HuH-7.5 (cell line): ENCODE measurements at regions not wholly inside any gene's neighbourhood (a gene's known extent, or its start where the extent isn't known, plus 50 kb on each side); places are given as distances from the start of the nearest gene placed in this dataset.

Source experiments
- DNase-seq: peaks from one replicate; pipeline ENCODE4 v3.0.0; 2011; ENCODE audit warnings: low spot score

DNA sequence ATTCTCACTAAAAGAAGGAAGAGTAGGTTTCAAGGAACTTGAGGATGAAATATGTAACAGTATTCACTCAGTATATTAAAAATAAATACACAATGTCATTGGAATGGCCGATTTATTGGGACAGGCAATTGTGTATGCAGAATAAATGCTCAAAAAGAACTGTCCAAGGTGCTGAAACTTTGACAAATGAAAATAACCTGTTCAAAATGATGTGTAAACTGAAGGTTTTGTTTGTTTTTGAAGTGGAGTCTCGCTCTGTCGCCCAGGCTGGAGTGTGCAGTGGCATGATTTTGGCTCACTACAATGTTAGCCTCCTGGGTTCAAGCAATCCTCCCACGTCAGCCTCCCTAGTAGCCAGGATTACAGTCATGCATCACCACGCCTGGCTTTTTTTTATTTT is 318.7 kb upstream of the RBFOX1 start:
- DNase-seq, result no peak

DNA sequence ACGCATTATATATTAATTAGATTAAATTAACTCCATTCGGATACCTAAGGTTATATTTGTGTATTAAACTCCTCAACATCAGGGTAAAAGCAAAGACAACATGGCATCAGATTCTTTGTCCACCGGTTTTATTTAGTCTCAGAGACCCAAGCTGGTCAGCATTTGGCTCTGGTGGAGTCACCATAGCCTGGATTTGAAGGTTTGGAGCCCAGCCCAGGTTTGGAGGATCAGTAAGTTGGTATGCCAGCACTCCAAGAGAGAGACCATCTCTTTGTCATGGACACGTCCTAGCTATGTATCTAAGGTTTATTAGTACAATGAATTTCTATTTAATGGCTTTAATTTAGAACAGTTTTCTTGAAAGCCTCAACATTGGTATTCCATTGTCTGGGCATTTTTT is 328.4 kb upstream of the RBFOX1 start:
- no peak for DNase-seq

DNA sequence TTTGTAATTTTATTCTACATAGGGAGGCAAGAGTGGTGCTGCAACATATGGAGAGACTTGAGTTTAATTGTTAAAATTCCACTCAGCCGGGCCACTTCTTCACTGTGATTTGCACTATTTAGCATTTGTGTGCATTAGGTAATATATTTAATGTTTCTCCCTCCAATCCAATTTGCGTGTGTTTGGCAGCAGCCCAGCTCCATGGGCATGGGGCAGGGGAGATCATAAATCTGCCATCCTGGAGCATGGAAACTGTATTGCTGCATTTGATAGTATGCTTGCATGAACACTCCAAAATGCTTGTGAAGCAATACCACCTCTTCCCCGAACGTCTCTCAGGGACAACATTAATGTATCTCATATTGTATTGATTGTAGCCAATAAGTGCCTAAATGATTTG is 339.1 kb upstream of the RBFOX1 start:
- no peak for DNase-seq

DNA sequence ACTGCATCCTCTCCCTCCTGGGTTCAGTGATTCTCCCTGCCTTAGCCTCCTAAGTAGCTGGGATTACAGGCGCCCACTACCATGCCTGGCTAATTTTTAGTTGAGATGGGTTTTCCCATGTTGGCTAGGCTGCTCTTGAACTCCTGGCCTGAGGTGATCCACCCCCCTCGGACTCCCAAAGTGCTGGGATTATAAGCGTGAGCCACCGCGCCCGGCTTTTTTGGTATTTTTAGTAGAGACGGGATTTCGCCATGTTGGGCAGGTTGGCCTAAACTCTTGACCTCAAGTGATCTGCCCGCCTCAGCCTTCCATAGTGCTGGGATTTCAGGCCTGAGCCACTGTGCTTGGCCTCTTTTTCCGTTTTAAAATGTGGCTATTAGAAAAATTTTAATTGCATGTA is 343.8 kb upstream of the RBFOX1 start:
- DNase-seq, result no peak

DNA sequence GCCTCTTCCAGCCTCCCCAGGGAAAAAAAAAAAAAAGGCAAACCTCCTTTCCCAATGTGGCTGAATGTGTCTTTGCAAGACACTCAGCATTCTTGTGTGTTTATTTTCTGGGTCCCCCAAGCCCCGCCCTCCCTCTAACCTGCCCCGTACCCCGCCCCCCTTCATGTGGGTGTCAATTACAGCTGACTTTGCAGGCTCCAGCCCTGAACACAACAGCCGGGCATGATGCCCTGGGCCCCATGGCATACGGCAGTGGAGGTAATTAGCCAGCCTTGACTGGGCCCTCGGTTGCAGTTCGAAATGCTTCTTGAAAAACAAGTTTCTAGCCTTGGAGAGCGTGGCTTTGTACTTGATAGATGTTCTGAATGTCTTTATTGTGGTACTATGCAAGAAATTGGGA is 354.7 kb upstream of the RBFOX1 start:
- no peak for DNase-seq

DNA sequence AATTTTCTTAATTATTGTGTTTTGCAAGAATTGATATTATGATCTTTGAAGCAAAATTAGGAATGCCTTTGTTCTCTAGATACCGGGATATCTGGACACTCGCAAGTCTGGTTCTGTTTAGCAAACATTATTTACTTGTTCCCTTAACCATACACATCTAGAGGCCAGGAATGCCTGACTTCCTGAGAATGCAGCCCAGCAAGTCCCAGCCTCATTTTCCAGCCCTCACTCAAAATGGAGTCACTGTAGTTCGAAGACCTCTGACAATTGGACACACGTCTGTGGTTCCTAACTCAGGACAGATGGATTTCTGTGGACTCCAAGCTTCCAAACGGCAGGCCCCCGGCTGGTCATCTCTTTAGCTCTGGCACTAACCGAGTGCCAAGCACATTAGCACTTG is 355.4 kb upstream of the RBFOX1 start:
- no peak for DNase-seq

DNA sequence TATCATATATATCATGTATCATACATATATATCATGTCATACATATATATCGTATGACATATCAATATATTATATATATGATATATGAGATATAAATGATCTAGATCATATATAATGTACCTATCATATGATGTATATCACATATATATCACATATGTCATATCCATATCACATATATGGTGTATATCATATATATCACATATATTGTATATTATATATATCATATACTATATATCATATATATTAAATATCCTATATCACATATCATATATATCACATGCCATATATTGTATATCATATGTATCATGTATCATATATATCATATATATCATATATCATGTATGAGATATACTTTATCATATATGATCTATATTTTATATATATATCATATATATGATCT is 355.9 kb upstream of the RBFOX1 start:
- DNase-seq, result no peak

DNA sequence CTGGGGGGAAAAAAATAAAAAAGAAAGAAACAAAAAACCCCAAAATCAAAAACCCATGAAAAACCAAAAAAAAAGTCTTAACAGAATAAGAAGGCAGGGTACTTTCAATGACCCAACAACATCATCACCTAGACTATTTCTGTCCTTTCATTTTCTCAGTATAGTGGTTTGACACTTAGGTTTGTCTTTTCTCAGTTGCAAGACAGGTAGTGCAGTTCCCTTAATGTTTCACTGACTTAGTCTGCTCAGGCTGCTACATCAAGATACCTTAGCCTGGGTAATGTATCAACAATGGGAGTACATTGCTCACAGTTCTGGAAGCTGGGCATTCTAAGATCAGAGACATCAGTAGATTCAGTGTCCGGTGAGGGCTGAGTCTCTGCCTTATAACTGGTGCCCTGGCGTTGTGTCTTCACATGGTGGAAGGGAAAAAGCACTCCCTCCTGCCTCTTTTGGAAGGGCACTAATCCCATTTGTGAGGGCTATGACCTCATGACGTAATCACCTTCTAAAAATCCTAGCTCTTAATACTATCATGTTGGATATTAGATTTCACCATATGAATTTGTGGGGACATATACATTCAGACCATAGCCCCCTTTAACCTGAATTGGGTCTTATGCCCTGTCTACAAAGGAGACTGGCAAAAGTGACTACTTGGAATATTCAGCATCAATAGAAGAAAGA is 362.3 kb upstream of the RBFOX1 start:
- no peak for DNase-seq

DNA sequence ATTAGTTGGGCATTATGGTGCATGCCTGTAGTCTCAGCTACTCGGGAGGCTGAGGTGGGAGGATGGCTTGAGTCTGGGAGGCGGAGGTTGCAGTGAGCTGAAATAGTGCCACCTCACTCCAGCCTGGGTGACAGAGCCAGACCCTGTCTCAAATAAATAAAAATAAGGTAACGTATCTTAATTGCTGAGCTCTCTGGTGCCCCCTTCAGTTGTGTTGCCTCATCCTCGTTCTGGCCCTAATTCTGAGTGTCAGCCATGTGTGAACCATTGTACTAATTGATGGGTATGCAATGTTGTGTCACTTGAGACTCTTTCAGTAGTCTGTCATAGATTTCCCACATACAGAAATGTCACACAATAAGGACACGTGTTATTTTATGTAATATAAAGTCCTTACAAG is 363.1 kb upstream of the RBFOX1 start:
- no peak for DNase-seq

DNA sequence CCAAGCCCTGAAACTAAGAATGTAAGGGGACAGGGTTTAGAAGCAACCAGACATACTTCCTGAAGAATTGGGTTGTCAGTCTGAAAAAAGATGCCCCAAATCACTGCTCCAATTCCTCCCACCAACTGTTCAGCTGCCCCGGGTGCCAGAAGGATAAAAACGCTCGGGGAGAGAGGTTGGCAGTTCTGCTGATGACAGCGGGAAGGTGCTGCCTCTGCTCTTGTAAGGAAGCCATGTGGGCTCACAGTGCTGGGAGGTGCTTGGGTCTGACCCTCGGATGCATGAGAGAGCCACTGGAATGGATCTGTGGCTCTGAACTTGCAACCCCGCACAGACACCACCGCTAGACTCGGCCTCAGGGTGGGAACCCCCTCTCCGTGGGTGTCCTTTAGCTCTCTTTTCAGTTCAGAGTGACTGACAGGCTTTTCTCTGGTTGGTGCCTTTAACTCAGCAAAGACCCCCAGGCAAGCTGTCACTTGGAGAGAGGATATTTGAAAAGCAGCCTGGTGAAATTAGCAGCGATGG is 364.8 kb upstream of the RBFOX1 start:
- DNase-seq, result no peak

DNA sequence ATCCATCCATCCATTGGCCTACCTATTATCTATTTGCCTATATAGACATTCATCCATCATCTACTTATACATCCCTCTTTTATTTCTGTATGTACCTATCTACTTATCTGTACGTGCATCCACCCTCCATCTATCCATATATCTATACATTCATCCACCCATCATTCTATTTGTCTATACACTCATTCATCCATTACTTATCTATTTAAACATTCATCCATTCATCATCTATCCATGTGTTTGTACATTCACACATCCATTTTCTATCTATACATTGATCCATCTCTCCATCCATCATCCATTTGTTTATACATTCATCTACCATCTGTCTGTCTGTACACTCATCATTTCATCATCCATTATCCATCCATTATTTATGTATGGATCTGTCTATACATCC is 365.7 kb upstream of the RBFOX1 start:
- no peak for DNase-seq

DNA sequence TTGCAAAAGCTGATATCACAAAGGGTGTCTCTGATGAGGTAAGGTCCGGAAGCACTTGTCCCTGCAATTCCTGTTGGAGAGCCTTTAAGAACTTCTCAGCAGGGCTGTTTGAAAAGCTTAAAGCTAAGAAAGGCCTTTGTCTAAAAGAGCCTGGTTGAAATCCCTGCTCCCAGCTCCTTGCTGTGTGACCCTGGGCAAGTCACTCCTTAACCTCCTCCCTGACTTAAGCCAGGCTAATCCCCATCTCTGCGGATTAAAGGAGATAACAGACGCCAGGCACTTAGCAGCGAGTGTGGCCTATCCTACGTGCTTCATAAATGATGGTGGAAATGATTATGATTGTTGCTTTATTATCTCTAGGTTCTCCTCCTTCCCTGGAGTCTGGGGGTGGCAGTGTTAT is 368.0 kb upstream of the RBFOX1 start:
- DNase-seq, result no peak

DNA sequence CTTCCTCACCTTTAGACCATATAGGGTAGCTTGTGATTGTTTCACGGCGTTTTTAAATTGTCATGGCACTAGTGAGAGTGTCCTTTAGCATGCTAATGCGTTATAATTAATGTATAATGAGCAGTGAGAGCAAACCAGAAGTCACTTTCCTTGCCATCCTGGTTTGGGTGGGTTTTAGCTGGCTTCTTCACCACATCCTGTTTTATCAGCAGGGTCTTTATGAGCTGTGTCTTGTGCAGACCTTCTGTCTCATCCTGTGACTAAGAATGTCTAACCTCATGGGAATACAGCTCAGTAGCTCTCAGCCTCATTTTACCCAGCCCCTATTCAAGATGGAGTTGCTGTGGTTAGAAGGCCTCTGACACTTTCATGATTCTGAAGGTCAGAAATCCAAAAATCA is 370.9 kb upstream of the RBFOX1 start:
- no peak for DNase-seq

DNA sequence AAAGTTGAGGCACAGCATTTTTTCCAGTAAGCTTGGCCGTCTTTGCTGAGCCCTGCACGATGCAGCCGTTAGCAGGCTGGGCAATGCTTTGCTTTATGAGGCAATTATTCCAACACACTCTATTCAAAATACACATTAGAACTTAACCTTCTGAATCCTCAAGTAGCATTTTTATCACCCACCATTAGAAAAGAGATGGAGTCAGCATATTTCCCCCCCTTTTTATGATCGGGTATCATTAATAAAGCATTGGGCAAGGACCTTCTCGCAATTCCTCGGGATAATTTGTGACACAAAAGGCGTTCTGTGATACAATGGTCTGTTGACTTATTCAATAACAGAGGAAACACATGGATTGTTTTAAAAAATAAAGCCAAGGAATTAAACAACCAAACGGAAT is 374.5 kb upstream of the RBFOX1 start:
- DNase-seq, result no peak

DNA sequence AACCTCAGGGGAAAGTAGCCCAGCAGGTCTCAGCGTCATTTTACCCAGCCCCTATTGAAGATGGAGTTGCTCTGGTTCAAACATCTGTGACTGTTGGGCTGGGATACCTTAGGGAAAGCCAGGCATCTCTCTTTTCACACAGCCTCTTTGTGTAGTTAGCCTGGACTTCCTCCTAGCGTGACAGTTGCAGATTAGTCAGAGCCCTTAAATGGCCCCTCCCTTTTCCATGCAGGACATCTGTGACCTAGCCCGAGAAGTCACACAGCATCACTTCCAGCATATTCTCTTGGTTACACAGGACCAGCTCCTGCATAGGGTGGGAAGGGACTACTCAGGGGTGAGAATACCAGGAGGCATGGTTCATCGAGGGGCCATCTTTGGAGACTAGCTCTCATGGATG is 375.0 kb upstream of the RBFOX1 start:
- no peak for DNase-seq

DNA sequence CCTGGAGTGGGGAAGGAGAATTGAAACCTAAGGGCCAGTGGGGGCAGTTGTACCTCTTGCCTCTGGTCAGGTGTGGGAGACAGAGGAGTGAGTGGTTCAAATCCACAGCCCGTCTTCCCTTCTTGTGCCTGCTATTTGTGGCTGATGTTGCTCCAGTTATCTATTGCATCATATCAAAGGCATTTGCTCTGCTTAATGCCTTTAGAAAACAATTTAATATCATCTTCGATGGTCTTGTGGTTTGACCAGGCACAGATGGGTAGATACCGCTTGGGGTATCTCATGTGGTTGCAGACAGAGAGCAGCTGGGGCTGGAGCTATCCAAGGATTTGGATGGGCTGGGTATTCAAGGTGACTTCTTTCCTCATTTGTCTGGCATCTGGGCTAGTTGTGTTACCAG is 376.1 kb upstream of the RBFOX1 start:
- DNase-seq, result no peak

DNA sequence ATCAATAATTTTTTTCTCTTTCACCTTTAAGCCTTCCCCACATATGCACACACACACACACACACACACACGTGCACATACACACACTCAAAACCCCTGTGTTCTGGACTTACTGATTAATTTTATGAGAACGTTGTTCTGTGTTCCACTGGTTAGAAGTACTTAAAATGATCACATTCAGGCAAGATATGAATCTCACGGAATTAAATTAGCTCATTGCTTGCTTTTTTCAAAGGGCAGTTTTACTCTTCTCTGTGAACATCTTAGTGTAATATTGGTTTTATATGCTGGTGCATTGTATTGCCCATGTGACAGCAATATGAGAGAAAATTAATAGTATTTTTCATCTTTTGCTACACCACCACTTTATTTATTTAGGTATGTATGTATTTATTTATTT is 377.3 kb upstream of the RBFOX1 start:
- DNase-seq, result no peak

DNA sequence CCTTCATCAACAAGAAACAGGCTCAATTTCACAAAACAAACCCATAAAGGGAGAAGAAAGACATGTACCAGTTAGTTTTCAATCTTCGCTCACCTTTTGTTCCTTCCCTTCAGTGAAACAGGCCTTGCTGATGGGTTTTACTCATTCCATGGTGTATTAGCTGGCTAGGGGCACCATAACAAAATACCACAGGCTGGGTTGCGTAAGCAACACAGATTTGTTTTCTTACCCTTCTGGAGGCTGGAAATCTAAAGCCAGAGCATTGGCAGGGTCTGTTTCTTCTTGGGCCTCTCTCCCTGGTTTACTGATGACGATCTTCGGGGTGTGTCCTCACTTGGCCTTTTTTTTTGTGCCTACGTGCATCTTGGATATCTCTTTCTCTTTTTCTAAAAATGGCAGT is 383.4 kb upstream of the RBFOX1 start:
- DNase-seq, result no peak

DNA sequence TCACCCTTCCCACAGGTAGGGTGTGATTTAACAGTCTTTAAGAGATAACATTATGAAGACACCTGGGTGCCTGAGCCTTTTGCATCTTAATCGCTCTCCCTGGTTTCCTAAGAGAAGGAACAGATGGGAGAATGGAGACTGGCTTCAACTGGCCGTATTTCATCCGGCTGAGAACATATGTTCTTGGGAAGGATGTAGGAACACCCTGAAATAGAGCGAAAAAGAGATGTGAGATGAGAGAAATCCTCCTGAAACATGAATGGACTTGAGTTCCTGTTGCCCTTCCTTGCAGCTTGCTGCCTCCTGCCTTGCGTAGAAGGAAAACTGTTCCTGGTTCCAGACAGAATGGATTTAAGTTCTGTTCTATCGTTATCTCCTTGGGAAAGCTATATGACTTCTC is 385.4 kb upstream of the RBFOX1 start:
- DNase-seq, result no peak

DNA sequence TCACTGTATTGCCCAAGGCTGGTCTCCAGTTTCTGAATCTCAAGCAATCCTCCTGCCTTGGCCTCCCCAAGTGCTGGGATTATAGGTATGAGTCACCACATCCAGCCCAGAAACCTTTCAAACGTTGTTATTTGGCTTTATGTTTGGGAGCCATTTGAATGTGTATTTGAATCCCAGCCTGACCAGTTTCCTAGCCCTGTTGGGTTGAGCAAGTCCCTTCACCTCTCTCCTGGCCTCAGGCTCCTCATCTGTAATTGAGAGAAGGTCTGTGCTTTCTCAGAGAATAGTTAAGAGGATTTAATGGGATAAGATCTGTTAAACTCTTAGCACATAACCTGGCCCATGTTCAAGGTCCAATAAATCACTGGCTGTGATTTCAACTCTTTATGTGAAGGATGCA is 385.8 kb upstream of the RBFOX1 start:
- DNase-seq, result no peak

DNA sequence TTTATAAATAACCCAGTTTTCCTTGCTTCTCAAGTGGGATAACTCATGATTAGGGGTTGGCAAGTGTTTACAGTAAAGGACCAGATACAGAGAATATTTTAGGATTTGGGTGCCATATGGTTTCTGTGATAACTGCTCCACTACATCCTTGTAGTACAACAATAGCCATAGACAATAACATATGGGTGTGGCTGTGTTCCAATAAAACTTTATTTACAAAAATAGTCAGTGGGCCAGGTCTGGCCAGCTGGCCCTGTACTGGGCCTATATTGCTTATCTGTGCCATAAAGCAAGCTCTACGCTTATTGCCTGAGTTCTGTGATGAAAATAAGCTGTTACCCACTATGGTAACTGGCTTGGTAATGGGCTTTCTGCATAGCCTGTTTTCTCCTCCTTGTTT is 386.5 kb upstream of the RBFOX1 start:
- no peak for DNase-seq

DNA sequence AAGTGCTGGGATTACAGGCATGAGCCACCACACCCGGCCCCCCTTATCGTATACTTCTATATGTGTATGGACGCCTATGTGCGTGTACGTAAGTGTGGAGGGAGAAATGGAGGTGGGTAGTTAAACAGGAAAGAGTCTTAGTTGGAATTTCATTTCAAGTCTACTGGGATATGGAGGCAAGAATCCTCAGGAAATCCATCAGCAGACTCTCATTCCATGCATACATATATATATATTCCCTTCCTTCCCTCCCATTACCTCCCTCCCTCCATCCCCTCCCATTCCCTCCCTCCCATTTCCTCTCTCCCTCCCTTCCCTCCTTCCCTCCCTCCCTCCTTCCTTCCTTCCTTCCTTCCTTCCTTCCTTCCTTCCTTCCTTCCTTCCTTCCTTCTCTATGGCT is 391.7 kb upstream of the RBFOX1 start:
- DNase-seq, result no peak

DNA sequence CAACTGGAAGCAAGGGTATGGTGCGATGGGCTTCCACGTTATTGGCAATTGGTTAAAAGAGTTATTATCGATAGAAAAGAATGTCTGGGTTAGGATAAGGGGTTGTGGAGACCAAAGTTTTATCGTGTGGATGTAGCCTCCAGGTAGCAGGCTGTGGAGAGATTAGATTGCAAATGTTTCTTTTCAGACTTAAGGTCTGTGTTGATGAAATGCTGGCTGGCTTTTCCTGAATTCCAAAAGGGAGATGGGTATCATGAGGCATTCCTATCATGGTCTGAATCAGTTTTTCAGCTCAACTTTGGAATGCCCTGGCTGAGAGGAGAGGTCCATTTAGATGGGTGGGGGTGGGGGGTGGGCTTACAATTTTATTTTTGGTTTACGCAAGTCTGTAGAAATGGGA is 395.0 kb upstream of the RBFOX1 start:
- no peak for DNase-seq

DNA sequence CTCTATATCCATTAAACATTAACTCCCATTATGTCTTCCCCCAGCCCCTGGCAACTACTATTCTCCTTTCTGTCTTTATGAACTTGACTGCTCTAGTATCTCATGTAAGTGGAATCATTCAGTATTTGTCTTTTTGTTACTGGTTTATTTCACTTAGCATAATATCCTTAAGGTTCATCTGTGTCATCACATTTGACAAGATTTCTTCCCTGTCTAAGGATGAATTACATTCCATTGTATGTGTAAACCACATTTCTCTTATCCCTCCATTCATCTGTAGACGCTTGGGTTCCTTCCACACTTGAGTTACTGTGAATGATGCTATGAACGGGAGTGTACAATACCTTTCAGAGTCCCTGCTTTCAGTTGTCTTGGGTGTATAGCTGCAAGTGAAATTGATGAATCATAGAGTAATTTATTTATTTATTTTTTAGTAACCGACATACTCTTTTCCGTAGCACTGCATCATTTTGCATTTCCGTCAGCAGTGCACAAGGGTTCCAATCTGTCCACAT is 399.7 kb upstream of the RBFOX1 start:
- DNase-seq, result no peak
